Stimulated activated CD8-positive, alpha-beta memory T cell treated with anti-CD3 and anti-CD28 coated beads, Interleukin-2, amount 100 ng/mL, for 48 hours (primary cell): ENCODE measurements at regions not wholly inside any gene's neighbourhood (a gene's known extent, or its start where the extent isn't known, plus 50 kb on each side); places are given as distances from the start of the nearest gene placed in this dataset.
A peak's percentile ranks its signal among the peaks of the same experiment; 100 is the strongest.
"Not testable (repeated sequence)": the region's sequence is repeated elsewhere in the genome, so short reads cannot be mapped to it uniquely, and the experiment has no call there.

Experiments
- DNase-seq, 2 donors: peaks; one replicate each; pipeline ENCODE4 v3.0.0-alpha.2; 2020; ENCODE audit warnings: low read depth in 2 of 2

- no peak for DNase-seq
Observed at GRCh38 chr14:24744641-24745040, 110.7 kb upstream of the GZMB start.

GRCh38 chr14:24741871-24742270 lies 107.9 kb upstream of the GZMB start:
- no peak for DNase-seq

GRCh38 chr14:24735984-24736630 lies 102.1 kb upstream of the GZMB start:
- no peak for DNase-seq

- no peak for DNase-seq
Observed at GRCh38 chr14:24734917-24735500, 101.0 kb upstream of the GZMB start.

- no peak for DNase-seq
Observed at GRCh38 chr14:24726480-24726879, 92.5 kb upstream of the GZMB start.

GRCh38 chr14:24725311-24725710 lies 91.3 kb upstream of the GZMB start:
- DNase-seq: no peak

- no peak for DNase-seq
Observed at GRCh38 chr14:24721775-24722174, 87.8 kb upstream of the GZMB start.

GRCh38 chr14:24715239-24715638 lies 81.2 kb upstream of the GZMB start:
- DNase-seq: no peak

GRCh38 chr14:24713404-24713803 lies 79.4 kb upstream of the GZMB start:
- DNase-seq: no peak

- no peak for DNase-seq
Observed at GRCh38 chr14:24712909-24713308, 78.9 kb upstream of the GZMB start.

- DNase-seq: no peak
Observed at GRCh38 chr14:24712374-24712773, 78.4 kb upstream of the GZMB start.

GRCh38 chr14:24710403-24711112 lies 76.6 kb upstream of the GZMB start:
- peak; percentile 38 to 39 for DNase-seq

GRCh38 chr14:24708684-24709083 lies 74.7 kb upstream of the GZMB start:
- DNase-seq: no peak

GRCh38 chr14:24706351-24706750 lies 72.4 kb upstream of the GZMB start:
- DNase-seq: no peak

GRCh38 chr14:24705840-24706239 lies 71.8 kb upstream of the GZMB start:
- DNase-seq: no peak

GRCh38 chr14:24701062-24701461 lies 67.1 kb upstream of the GZMB start:
- DNase-seq: no peak

- DNase-seq: no peak
Observed at GRCh38 chr14:24700511-24700910, 66.5 kb upstream of the GZMB start.

GRCh38 chr14:24699052-24699451 lies 65.1 kb upstream of the GZMB start:
- no peak for DNase-seq

- not testable (repeated sequence) for DNase-seq
Observed at GRCh38 chr14:24696280-24696920, 62.4 kb upstream of the GZMB start.

GRCh38 chr14:24695265-24696241 lies 61.6 kb upstream of the GZMB start:
- DNase-seq: no peak

GRCh38 chr14:24694680-24695079 lies 60.7 kb upstream of the GZMB start:
- DNase-seq: no peak

- no peak for DNase-seq
Observed at GRCh38 chr14:24693983-24694382, 60.0 kb upstream of the GZMB start.
